ENCODE measurements at regions not wholly inside any gene's neighbourhood (a gene's known extent, or its start where the extent isn't known, plus 50 kb on each side); places are given as distances from the start of the nearest gene placed in this dataset.

GRCh38 chr14:29316936-29317335 lies 550.3 kb downstream of the FOXG1 start:
- Histone ChIP-seq H3K36me3 (replicated peaks in 1 of 2; ENCODE audit: control extremely low read depth in 1 of 2, control insufficient read depth in 1 of 2, extremely low read depth in 1 of 2, insufficient read depth in 2 of 2, low read length in 1 of 2) (no peaks in the 10 kb centered on the region), H3K9me3 (ENCODE audit: control extremely low read depth in 1 of 3, control insufficient read depth in 2 of 3, insufficient read depth in 1 of 3, low read length in 2 of 3) (no peaks in the 10 kb centered on the region), H2AFZ (ENCODE audit: insufficient read depth, low read depth, low read length, poor library complexity, severe bottlenecking) (no peak overlapping the region), H3K27me3 (replicated peaks in 1 of 4; ENCODE audit: control extremely low read depth in 1 of 4, control insufficient read depth in 3 of 4, insufficient read depth in 4 of 4, low read length in 3 of 4) (no peaks in the 10 kb centered on the region), H3K4me2 (replicated peaks; ENCODE audit: low read depth, low read length, poor library complexity, severe bottlenecking) (no peak overlapping the region), H3K9ac (ENCODE audit: low read length) (no peak overlapping the region), H3K27ac (ENCODE audit: low read length in 2 of 2) (no peak overlapping the region), H3K4me3 (ENCODE audit: control extremely low read depth in 1 of 5, extremely low read depth in 1 of 5, insufficient read depth in 1 of 5, low read depth in 2 of 5, low read length in 4 of 5) (no peak overlapping the region), H3K4me1 (ENCODE audit: control insufficient read depth in 2 of 2, insufficient read depth in 2 of 2, low read length in 2 of 2) (no peaks in the 10 kb centered on the region), H4K20me1 (ENCODE audit: control insufficient read depth, insufficient read depth, low read length, poor library complexity, severe bottlenecking) (no peaks in the 10 kb centered on the region), H3K79me2 (ENCODE audit: control insufficient read depth, insufficient read depth, low read length) (no peaks in the 10 kb centered on the region)
- TF ChIP-seq CTCF (IDR thresholded peaks at IDR 0.05) (no peak), EZH2 (IDR thresholded peaks at IDR 0.05; ENCODE audit: borderline replicate concordance, insufficient read depth, low read depth, low read length, poor library complexity, severe bottlenecking) (no peak)
- DNase-seq (no peak), ATAC-seq (ENCODE audit: low read depth) (no peak)
- POLR2A ChIA-PET: no interaction called here
- Mint-ChIP-seq H3K4me3 (no peak overlapping the region), H3K4me1 (no peaks in the 10 kb centered on the region), H3K27ac (no peak overlapping the region), H3K9me3 (ENCODE audit: insufficient read depth) (peaks cover 5% of the 10 kb centered on the region), H3K27me3 (no peaks in the 10 kb centered on the region)
- WGBS (ENCODE audit: insufficient coverage): 93% methylated on average over 2 of the region's 2 CpGs
- CTCF ChIA-PET: no interaction called here
- intact Hi-C loops (cut with micrococcal nuclease): no loop called here

GRCh38 chr14:29317423-29317822 lies 550.8 kb downstream of the FOXG1 start:
- intact Hi-C loops (cut with micrococcal nuclease): no loop called here

More at GRCh38 chr14:29317423-29317822, 550.8 kb downstream of the FOXG1 start:
- Histone ChIP-seq H3K4me3 (ENCODE audit: control extremely low read depth in 1 of 5, extremely low read depth in 1 of 5, insufficient read depth in 1 of 5, low read depth in 2 of 5, low read length in 4 of 5) (no peak overlapping the region), H3K9me3 (ENCODE audit: control extremely low read depth in 1 of 3, control insufficient read depth in 2 of 3, insufficient read depth in 1 of 3, low read length in 2 of 3) (no peaks in the 10 kb centered on the region), H3K79me2 (ENCODE audit: control insufficient read depth, insufficient read depth, low read length) (no peaks in the 10 kb centered on the region), H3K27me3 (replicated peaks in 1 of 4; ENCODE audit: control extremely low read depth in 1 of 4, control insufficient read depth in 3 of 4, insufficient read depth in 4 of 4, low read length in 3 of 4) (no peaks in the 10 kb centered on the region), H3K27ac (ENCODE audit: low read length in 2 of 2) (no peak overlapping the region), H3K4me1 (ENCODE audit: control insufficient read depth in 2 of 2, insufficient read depth in 2 of 2, low read length in 2 of 2) (no peaks in the 10 kb centered on the region), H3K36me3 (replicated peaks in 1 of 2; ENCODE audit: control extremely low read depth in 1 of 2, control insufficient read depth in 1 of 2, extremely low read depth in 1 of 2, insufficient read depth in 2 of 2, low read length in 1 of 2) (no peaks in the 10 kb centered on the region), H3K4me2 (replicated peaks; ENCODE audit: low read depth, low read length, poor library complexity, severe bottlenecking) (no peak overlapping the region), H3K9ac (ENCODE audit: low read length) (no peak overlapping the region), H2AFZ (ENCODE audit: insufficient read depth, low read depth, low read length, poor library complexity, severe bottlenecking) (no peak overlapping the region), H4K20me1 (ENCODE audit: control insufficient read depth, insufficient read depth, low read length, poor library complexity, severe bottlenecking) (no peaks in the 10 kb centered on the region)
- ATAC-seq (ENCODE audit: low read depth): no peak
- TF ChIP-seq CTCF (IDR thresholded peaks at IDR 0.05) (no peak), EZH2 (IDR thresholded peaks at IDR 0.05; ENCODE audit: borderline replicate concordance, insufficient read depth, low read depth, low read length, poor library complexity, severe bottlenecking) (no peak)
- ChIA-PET CTCF (no interaction called here), POLR2A (no interaction called here)
- H3K9me3 Mint-ChIP-seq (ENCODE audit: insufficient read depth): peaks cover 5% of the 10 kb centered on the region
- H3K4me3 Mint-ChIP-seq: no peak overlapping the region
- WGBS (ENCODE audit: insufficient coverage): no CpG with 5 or more reads among the region's 1 CpG
- no peak for DNase-seq
- no peak overlapping the region for H3K27ac Mint-ChIP-seq
- H3K4me1 Mint-ChIP-seq: no peaks in the 10 kb centered on the region
- no peaks in the 10 kb centered on the region for H3K27me3 Mint-ChIP-seq

Data from B cell (primary cell).